HL-60 (cell line): ENCODE measurements at regions not wholly inside any gene's neighbourhood (a gene's known extent, or its start where the extent isn't known, plus 50 kb on each side); places are given as distances from the start of the nearest gene placed in this dataset.

Experiments used
- DNase-seq, 2 experiments: peaks; one replicate each; pipeline ENCODE4 v3.0.0-alpha.2; 2010 to 2020; ENCODE audit warnings: low read depth in 1 of 2, low spot score in 1 of 2
- H3K27ac ChIP-seq: fragments of 250-450 bp; sonication (Bioruptor Pico); replicated peaks from 2 replicates; pipeline ENCODE4 v1.5.1; 2020; ENCODE audit warnings: mild to moderate bottlenecking, moderate library complexity
- H3K27me3 ChIP-seq: fragments of 250-450 bp; sonication (Bioruptor Pico); 2 replicates; pipeline ENCODE4 v1.5.1; 2021; ENCODE audit warnings: mild to moderate bottlenecking, moderate library complexity; ENCODE audit not compliant: insufficient read depth, poor library complexity, severe bottlenecking
- H3K4me3 ChIP-seq: replicated peaks from 2 replicates; pipeline ENCODE4 v1.5.1; 2011; ENCODE audit warnings: mild to moderate bottlenecking, control low read depth, low read length; ENCODE audit not compliant: insufficient read depth
- GABPA ChIP-seq: IDR thresholded peaks from 2 replicates; pipeline ENCODE4 v1.6.1; 2012; ENCODE audit warnings: low read depth
- POLR2AphosphoS5 ChIP-seq: IDR thresholded peaks from 2 replicates; pipeline ENCODE4 v1.6.1; 2012; ENCODE audit warnings: low read depth
- SPI1 ChIP-seq: IDR thresholded peaks from 2 replicates; pipeline ENCODE4 v1.6.1; 2012; ENCODE audit warnings: low read depth, mild to moderate bottlenecking, borderline replicate concordance
- TF ChIP-seq, protein P1 (sequence below): IDR thresholded peaks from one replicate; pipeline ENCODE4 v1.5.1; 2011; ENCODE audit warnings: low read length, control low read depth, inconsistent platforms; ENCODE audit not compliant: insufficient read depth
- TF ChIP-seq, protein P2 (sequence below): IDR thresholded peaks from 2 replicates; pipeline ENCODE4 v1.6.1; 2012; ENCODE audit warnings: low read depth; ENCODE audit not compliant: insufficient replicate concordance

DNA sequence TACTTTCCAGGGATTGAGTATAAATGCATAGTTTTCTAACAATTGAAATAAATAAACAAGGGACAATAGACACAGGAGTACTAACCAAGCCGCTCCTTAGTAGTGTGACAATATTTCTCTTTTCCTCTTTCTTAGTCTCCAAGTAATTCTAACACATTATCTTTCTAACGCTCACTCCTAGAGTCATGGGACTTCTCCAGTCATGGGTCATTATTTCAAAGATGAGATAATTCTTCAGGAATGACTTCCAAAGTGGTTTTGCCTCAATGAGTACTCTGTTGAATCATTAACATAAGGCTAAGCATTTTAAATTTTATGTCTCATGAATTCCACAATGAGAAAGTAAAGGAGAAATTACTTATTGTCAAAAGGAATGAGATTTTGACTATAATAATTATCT lies 605.8 kb upstream of the ADAMTS5 start:
- H3K4me3 ChIP-seq: no peak overlapping the region
- no peak for DNase-seq
- no peaks in the 10 kb centered on the region for H3K27me3 ChIP-seq
- no peak for TF ChIP-seq GABPA
- no peak overlapping the region for H3K27ac ChIP-seq

DNA sequence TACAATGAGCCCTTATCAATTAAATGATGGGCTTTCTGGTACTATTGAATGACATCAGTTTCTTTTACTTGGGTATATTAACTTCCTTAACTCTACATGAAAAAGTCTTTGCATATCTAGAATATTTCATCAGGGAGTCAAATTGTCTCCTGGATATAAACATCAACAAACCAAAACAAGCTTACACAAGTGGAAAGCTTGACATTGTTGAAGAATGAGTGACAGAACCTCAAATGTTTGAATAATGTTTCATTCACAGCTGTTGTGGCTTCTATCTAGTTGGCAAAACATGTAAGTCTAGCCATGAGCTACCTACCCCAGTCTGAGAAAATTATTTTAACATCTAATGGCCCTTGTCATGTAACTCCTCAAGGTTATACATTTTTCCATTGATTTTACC lies 604.8 kb upstream of the ADAMTS5 start:
- DNase-seq: no peak
- TF ChIP-seq SPI1 (no peak), GABPA (no peak), POLR2AphosphoS5 (no peak)
- TF ChIP-seq, protein P1, sequence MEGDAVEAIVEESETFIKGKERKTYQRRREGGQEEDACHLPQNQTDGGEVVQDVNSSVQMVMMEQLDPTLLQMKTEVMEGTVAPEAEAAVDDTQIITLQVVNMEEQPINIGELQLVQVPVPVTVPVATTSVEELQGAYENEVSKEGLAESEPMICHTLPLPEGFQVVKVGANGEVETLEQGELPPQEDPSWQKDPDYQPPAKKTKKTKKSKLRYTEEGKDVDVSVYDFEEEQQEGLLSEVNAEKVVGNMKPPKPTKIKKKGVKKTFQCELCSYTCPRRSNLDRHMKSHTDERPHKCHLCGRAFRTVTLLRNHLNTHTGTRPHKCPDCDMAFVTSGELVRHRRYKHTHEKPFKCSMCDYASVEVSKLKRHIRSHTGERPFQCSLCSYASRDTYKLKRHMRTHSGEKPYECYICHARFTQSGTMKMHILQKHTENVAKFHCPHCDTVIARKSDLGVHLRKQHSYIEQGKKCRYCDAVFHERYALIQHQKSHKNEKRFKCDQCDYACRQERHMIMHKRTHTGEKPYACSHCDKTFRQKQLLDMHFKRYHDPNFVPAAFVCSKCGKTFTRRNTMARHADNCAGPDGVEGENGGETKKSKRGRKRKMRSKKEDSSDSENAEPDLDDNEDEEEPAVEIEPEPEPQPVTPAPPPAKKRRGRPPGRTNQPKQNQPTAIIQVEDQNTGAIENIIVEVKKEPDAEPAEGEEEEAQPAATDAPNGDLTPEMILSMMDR: no peak
- TF ChIP-seq, protein P2, sequence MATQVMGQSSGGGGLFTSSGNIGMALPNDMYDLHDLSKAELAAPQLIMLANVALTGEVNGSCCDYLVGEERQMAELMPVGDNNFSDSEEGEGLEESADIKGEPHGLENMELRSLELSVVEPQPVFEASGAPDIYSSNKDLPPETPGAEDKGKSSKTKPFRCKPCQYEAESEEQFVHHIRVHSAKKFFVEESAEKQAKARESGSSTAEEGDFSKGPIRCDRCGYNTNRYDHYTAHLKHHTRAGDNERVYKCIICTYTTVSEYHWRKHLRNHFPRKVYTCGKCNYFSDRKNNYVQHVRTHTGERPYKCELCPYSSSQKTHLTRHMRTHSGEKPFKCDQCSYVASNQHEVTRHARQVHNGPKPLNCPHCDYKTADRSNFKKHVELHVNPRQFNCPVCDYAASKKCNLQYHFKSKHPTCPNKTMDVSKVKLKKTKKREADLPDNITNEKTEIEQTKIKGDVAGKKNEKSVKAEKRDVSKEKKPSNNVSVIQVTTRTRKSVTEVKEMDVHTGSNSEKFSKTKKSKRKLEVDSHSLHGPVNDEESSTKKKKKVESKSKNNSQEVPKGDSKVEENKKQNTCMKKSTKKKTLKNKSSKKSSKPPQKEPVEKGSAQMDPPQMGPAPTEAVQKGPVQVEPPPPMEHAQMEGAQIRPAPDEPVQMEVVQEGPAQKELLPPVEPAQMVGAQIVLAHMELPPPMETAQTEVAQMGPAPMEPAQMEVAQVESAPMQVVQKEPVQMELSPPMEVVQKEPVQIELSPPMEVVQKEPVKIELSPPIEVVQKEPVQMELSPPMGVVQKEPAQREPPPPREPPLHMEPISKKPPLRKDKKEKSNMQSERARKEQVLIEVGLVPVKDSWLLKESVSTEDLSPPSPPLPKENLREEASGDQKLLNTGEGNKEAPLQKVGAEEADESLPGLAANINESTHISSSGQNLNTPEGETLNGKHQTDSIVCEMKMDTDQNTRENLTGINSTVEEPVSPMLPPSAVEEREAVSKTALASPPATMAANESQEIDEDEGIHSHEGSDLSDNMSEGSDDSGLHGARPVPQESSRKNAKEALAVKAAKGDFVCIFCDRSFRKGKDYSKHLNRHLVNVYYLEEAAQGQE: no peak
- H3K27me3 ChIP-seq: no peaks in the 10 kb centered on the region
- H3K4me3 ChIP-seq: no peak overlapping the region
- H3K27ac ChIP-seq: no peak overlapping the region

DNA sequence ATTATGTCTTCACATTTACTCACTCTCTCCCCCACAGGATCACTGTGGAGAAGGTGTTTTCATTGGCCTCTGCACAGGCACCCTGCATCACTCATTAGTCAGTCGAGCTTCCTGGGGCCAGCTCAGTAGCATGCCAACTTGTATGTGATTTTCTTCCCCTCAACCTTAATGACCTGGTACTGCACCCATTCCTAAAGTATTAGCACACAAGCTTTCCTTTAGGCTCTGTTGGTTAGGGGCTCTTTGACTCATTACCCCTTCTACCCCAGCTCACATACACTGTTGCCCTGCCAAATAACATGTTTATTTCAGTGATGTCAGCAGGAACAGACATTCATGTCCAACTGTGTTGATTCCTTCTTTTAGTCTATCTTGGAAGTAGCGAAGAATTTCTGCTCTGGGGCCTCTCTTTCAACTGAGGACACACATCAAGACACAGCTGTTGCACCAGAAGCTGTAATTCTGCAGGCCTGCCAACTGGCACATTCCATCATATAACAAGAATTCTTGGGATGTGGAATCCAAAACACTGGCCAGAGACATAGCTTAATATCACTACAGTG lies 603.5 kb upstream of the ADAMTS5 start:
- Histone ChIP-seq H3K27me3 (no peaks in the 10 kb centered on the region), H3K27ac (no peak overlapping the region), H3K4me3 (no peak overlapping the region)
- DNase-seq: no peak
- TF ChIP-seq, protein P2: no peak
- TF ChIP-seq GABPA (no peak), POLR2AphosphoS5 (no peak), SPI1 (no peak)
- TF ChIP-seq, protein P1: no peak

DNA sequence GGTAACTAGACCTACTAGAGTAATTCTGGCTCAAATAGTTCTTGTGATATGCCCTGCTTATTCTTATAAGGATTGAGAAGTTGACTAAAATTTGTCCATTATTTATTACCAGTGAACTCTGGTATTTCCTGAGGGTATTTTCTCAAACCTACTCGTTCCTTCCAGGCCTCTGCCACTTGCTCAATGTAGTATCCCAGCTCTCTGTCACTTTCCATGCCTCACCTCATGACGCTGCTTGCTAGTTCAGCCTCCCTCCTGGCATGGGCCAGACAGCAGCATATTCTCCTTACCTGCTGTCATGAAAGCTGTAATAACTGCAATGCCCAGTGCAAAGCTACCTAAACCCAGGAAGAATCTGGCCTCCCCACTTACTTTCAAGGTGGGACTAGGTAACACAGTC lies 602.9 kb upstream of the ADAMTS5 start:
- H3K27me3 ChIP-seq: no peaks in the 10 kb centered on the region
- H3K4me3 ChIP-seq: no peak overlapping the region
- TF ChIP-seq, protein P1: no peak
- TF ChIP-seq, protein P2: no peak
- no peak for TF ChIP-seq GABPA
- no peak for TF ChIP-seq SPI1
- TF ChIP-seq POLR2AphosphoS5: no peak
- H3K27ac ChIP-seq: no peak overlapping the region
- no peak for DNase-seq
